Keratinocyte (primary cell): ENCODE measurements at regions not wholly inside any gene's neighbourhood (a gene's known extent, or its start where the extent isn't known, plus 50 kb on each side); places are given as distances from the start of the nearest gene placed in this dataset.

Source experiments
- CTCF ChIP-seq, 3 experiments: IDR thresholded peaks in 1 of 3; conservative IDR thresholded peaks in 1 of 3; optimal IDR thresholded peaks in 1 of 3; 2 replicates in 2 of 3; 3 replicates in 1 of 3; pipeline versions ENCODE3 to v1.5.1; 2011; ENCODE audit warnings: low read length in 3 of 3, mild to moderate bottlenecking in 3 of 3, moderate library complexity in 2 of 3, control low read depth in 1 of 3, inconsistent platforms in 1 of 3; ENCODE audit not compliant: insufficient read depth in 2 of 3; ENCODE audit errors: extremely low read depth in 1 of 3
- EZH2 ChIP-seq: IDR thresholded peaks from one replicate; pipeline ENCODE4 v1.6.1; 2012; ENCODE audit warnings: inconsistent platforms, mild to moderate bottlenecking, low read length, moderate library complexity

DNA sequence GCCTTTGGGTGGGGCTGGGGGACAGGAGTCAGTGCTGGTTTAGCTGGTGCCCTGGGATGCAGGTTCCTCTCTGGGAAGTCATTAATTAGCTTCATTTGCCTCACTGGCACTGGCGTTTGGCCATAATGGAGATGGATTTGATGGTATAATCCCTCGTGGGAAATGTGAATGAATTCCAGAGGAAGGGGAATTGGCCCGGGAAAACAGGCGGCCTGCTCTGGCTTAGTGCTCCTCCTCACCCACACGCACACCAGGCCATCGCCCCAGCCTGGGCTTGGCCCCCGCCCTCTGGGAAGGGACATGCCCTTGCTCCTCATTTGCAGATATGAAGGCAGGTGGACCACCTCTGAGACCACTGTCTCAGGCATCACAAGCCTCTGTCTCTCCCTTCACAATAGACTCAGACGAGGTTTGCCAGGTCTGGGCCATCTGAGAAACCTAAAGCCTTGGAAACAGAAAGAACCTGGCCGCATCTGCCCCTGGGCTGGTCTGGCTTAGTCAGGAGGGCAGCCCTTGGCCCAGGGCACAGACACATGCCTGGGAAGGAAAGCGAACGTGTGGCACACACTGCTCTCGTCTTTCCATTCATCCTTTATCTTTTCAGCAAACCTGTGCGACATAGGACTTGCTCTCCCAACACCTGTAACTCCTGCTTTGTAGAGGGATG, 199.2 kb upstream of the CDH4 start:
- TF ChIP-seq CTCF (optimal IDR thresholded peaks at IDR 0.05 in 1 of 3, IDR thresholded peaks at IDR 0.05 in 1 of 3, conservative IDR thresholded peaks at IDR 0.05 in 1 of 3; ENCODE audit: extremely low read depth in 1 of 3, insufficient read depth in 2 of 3, low read length in 3 of 3), result no peak
- no peak for TF ChIP-seq EZH2
